ENCODE measurements at regions not wholly inside any gene's neighbourhood (a gene's known extent, or its start where the extent isn't known, plus 50 kb on each side); places are given as distances from the start of the nearest gene placed in this dataset.

- no peak for DNase-seq (ENCODE audit: low read depth)
These were observed 474.7 kb upstream of the IL12A start for GRCh38 chr3:159513867-159514380.

GRCh38 chr3:159517105-159517504 is 471.5 kb upstream of the IL12A start:
- no peak for DNase-seq (ENCODE audit: low read depth)

- no peak for DNase-seq (ENCODE audit: low read depth)
These were observed 468.0 kb upstream of the IL12A start for GRCh38 chr3:159520638-159521037.

GRCh38 chr3:159522276-159522675 is 466.4 kb upstream of the IL12A start:
- DNase-seq (ENCODE audit: low read depth): no peak

GRCh38 chr3:159528251-159528895 is 460.3 kb upstream of the IL12A start:
- DNase-seq (ENCODE audit: low read depth): no peak

GRCh38 chr3:159532577-159532976 is 456.1 kb upstream of the IL12A start:
- no peak for DNase-seq (ENCODE audit: low read depth)

GRCh38 chr3:159534496-159534895 is 454.1 kb upstream of the IL12A start:
- peak; percentile 1 for DNase-seq (ENCODE audit: low read depth)

- no peak for DNase-seq (ENCODE audit: low read depth)
These were observed 451.8 kb upstream of the IL12A start for GRCh38 chr3:159536876-159537275.

GRCh38 chr3:159538507-159538906 is 450.1 kb upstream of the IL12A start:
- no peak for DNase-seq (ENCODE audit: low read depth)

GRCh38 chr3:159540882-159541495 is 447.6 kb upstream of the IL12A start:
- no peak for DNase-seq (ENCODE audit: low read depth)

- DNase-seq (ENCODE audit: low read depth): no peak
These were observed 439.8 kb upstream of the IL12A start for GRCh38 chr3:159548675-159549335.

GRCh38 chr3:159555205-159555604 is 433.4 kb upstream of the IL12A start:
- DNase-seq (ENCODE audit: low read depth): no peak

- no peak for DNase-seq (ENCODE audit: low read depth)
These were observed 428.9 kb upstream of the IL12A start for GRCh38 chr3:159559771-159560170.

- no peak for DNase-seq (ENCODE audit: low read depth)
These were observed 428.2 kb upstream of the IL12A start for GRCh38 chr3:159560214-159560979.

- DNase-seq (ENCODE audit: low read depth): no peak
These were observed 423.3 kb upstream of the IL12A start for GRCh38 chr3:159565313-159565712.

GRCh38 chr3:159583662-159584061 is 405.0 kb upstream of the IL12A start:
- no peak for DNase-seq (ENCODE audit: low read depth)

GRCh38 chr3:159584421-159584820 is 404.2 kb upstream of the IL12A start:
- no peak for DNase-seq (ENCODE audit: low read depth)

GRCh38 chr3:159586571-159587202 is 401.9 kb upstream of the IL12A start:
- peak; percentile 55 for DNase-seq (ENCODE audit: low read depth)

- DNase-seq (ENCODE audit: low read depth): no peak
These were observed 394.6 kb upstream of the IL12A start for GRCh38 chr3:159593927-159594605.

GRCh38 chr3:159600291-159600690 is 388.3 kb upstream of the IL12A start:
- no peak for DNase-seq (ENCODE audit: low read depth)

- peak; percentile 76 for DNase-seq (ENCODE audit: low read depth)
These were observed 384.5 kb upstream of the IL12A start for GRCh38 chr3:159604151-159604581.

Data from myocyte (in vitro differentiated cells).